B cell (primary cell): ENCODE measurements at regions not wholly inside any gene's neighbourhood (a gene's known extent, or its start where the extent isn't known, plus 50 kb on each side); places are given as distances from the start of the nearest gene placed in this dataset.

ENCODE experiments used
- ATAC-seq: fragments of 200-7000 bp; cut with Tn5 transposase; one replicate; pipeline ENCODE4 v1.10.0; 2021; ENCODE audit warnings: low read depth, mild to moderate bottlenecking, moderate number of reproducible peaks, moderate library complexity
- CTCF ChIA-PET: fragments of 350-600 bp; sonication (Branson Sonifier 250); formaldehyde crosslinking; loops from one replicate; lab custom pipeline; 2021; ENCODE audit warnings: antibody characterized with exemption, inconsistent platforms; lab: Charles Lee
- POLR2A ChIA-PET: fragments of 350-600 bp; sonication (Branson Sonifier 250); formaldehyde crosslinking; loops from one replicate; lab custom pipeline; 2021; ENCODE audit warnings: antibody characterized with exemption; lab: Charles Lee
- DNase-seq: peaks from one replicate; pipeline ENCODE4 v3.0.0; 2013
- H2AFZ ChIP-seq: 2 replicates; pipeline ENCODE4 v1.6.1; 2012; ENCODE audit warnings: mild to moderate bottlenecking, low read depth, low read length; ENCODE audit not compliant: insufficient read depth, poor library complexity, severe bottlenecking
- H3K27ac ChIP-seq, 2 donors: 1 replicate in 1 of 2; 2 replicates in 1 of 2; pipeline ENCODE4 v1.5.1; 2012 to 2013; ENCODE audit warnings: low read length in 2 of 2, mild to moderate bottlenecking in 2 of 2, moderate library complexity in 1 of 2
- H3K27me3 ChIP-seq, 4 experiments: fragments of 200-600 bp in 1 of 4; sonication (generic) in 1 of 4; replicated peaks in 1 of 4; 1 replicate in 2 of 4; 2 replicates in 2 of 4; pipeline versions ENCODE4 v1.6.1 to v1.7.0; 2013 to 2016; ENCODE audit warnings: low read length in 3 of 4, mild to moderate bottlenecking in 2 of 4, mixed read lengths in 1 of 4, moderate library complexity in 1 of 4; ENCODE audit not compliant: insufficient read depth in 4 of 4, control insufficient read depth in 3 of 4; ENCODE audit errors: control extremely low read depth in 1 of 4
- H3K36me3 ChIP-seq, 2 experiments: replicated peaks in 1 of 2; 1 replicate in 1 of 2; 2 replicates in 1 of 2; pipeline versions ENCODE4 v1.6.1 to v1.7.1; 2013; ENCODE audit warnings: low read length in 1 of 2; ENCODE audit not compliant: insufficient read depth in 2 of 2, control insufficient read depth in 1 of 2; ENCODE audit errors: control extremely low read depth in 1 of 2, extremely low read depth in 1 of 2
- H3K4me1 ChIP-seq, 2 donors: fragments of 200-600 bp in 1 of 2; sonication (generic) in 1 of 2; 1 replicate in 1 of 2; 2 replicates in 1 of 2; pipeline versions ENCODE4 v1.5.1 to v1.6.1; 2013 to 2017; ENCODE audit warnings: low read length in 2 of 2; ENCODE audit not compliant: control insufficient read depth in 2 of 2, insufficient read depth in 2 of 2
- H3K4me2 ChIP-seq: replicated peaks from 2 replicates; pipeline ENCODE3; 2012; ENCODE audit warnings: mild to moderate bottlenecking, low read depth, low read length; ENCODE audit not compliant: poor library complexity, severe bottlenecking
- H3K4me3 ChIP-seq, 5 experiments: fragments of 200-600 bp in 1 of 5; sonication (generic) in 1 of 5; 1 replicate in 3 of 5; 2 replicates in 2 of 5; pipeline versions ENCODE4 v1.5.1 to v1.7.0; 2011 to 2016; ENCODE audit warnings: low read length in 4 of 5, mild to moderate bottlenecking in 4 of 5, low read depth in 2 of 5, control low read depth in 1 of 5, moderate library complexity in 1 of 5; ENCODE audit not compliant: insufficient read depth in 1 of 5; ENCODE audit errors: control extremely low read depth in 1 of 5, extremely low read depth in 1 of 5
- H3K79me2 ChIP-seq: fragments of 200-600 bp; sonication (generic); one replicate; pipeline ENCODE4 v1.6.0; 2016; ENCODE audit warnings: low read length; ENCODE audit not compliant: control insufficient read depth, insufficient read depth
- H3K9ac ChIP-seq: fragments of 200-600 bp; sonication (generic); 2 replicates; pipeline ENCODE4 v1.6.1; 2017; ENCODE audit warnings: mild to moderate bottlenecking, low read length, moderate library complexity
- H3K9me3 ChIP-seq, 3 donors: one replicate each; pipeline versions ENCODE4 v1.6.1 to v1.7.1; 2013; ENCODE audit warnings: low read length in 2 of 3; ENCODE audit not compliant: control insufficient read depth in 2 of 3, insufficient read depth in 1 of 3; ENCODE audit errors: control extremely low read depth in 1 of 3
- H4K20me1 ChIP-seq: 2 replicates; pipeline ENCODE4 v1.6.0; 2012; ENCODE audit warnings: mild to moderate bottlenecking, low read length; ENCODE audit not compliant: insufficient read depth, control insufficient read depth, poor library complexity, severe bottlenecking
- H3K27ac Mint-ChIP-seq: one replicate; pipeline ENCODE4 v1.8.0; 2021; ENCODE audit warnings: mixed read lengths
- H3K27me3 Mint-ChIP-seq: one replicate; pipeline ENCODE4 v1.8.0; 2021; ENCODE audit warnings: mixed read lengths
- H3K4me1 Mint-ChIP-seq: one replicate; pipeline ENCODE4 v1.8.0; 2021; ENCODE audit warnings: mixed read lengths
- H3K4me3 Mint-ChIP-seq: one replicate; pipeline ENCODE4 v1.8.0; 2021; ENCODE audit warnings: mixed read lengths
- H3K9me3 Mint-ChIP-seq: one replicate; pipeline ENCODE4 v1.8.0; 2022; ENCODE audit warnings: mixed read lengths; ENCODE audit not compliant: insufficient read depth
- EZH2 ChIP-seq: IDR thresholded peaks from 2 replicates; pipeline ENCODE4 v1.6.1; 2012; ENCODE audit warnings: borderline replicate concordance, low read depth, mild to moderate bottlenecking, moderate library complexity, low read length; ENCODE audit not compliant: insufficient read depth, poor library complexity, severe bottlenecking
- WGBS: methylation state at CpG from one replicate; pipeline ENCODE4 v1.1.5; 2013; ENCODE audit warnings: missing lambda C conversion rate; ENCODE audit not compliant: insufficient coverage; 5-methylcytosine and 5-hydroxymethylcytosine counted together
- intact Hi-C: fragments of 100-400 bp; cut with micrococcal nuclease; formaldehyde crosslinking; loops from one replicate; pipeline ENCODE4 v1.10.0; 2022
- TF ChIP-seq, protein P1 (sequence below): fragments of 200-600 bp; IDR thresholded peaks from one replicate; pipeline ENCODE4 v1.8.0; 2022; ENCODE audit warnings: antibody characterized with exemption, mild to moderate bottlenecking

DNA sequence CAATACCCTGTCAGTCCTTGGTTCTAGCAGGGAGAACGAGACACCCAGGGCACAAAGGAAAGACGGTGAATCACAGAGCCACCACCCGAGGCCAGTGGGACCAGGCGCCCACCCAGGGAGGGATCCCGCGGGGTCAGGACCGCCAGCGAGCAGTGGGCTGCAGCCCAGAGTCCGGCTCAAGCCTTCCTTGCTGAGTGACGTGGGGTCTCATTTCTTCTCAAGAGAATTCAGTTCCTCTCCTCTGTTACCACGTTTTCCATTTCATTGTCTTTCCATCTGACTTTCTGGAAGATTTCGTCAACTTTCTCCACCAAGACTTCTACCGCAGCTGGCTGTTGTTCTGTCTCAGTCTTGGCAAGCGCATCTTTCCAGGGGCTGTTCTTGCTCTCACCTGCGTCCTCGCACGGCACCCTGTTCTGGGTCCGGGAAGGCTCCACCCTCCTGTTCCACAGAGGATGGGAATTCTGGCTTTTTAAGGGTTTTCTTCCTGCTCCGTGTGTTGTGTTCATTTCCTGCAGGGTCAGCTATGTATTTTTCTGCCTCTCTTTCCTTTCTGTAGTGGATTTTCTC lies 248.6 kb downstream of the NDUFA10 start:
- no peak overlapping the region for H3K4me3 Mint-ChIP-seq
- peaks cover 0 to 32% (median 4%) of the 10 kb centered on the region in 3 donors for H3K9me3 ChIP-seq
- DNase-seq (no peak), ATAC-seq (no peak)
- H3K4me2 ChIP-seq, result no peak overlapping the region
- WGBS, result 87% methylated on average over 18 of the region's 19 CpGs
- no peak overlapping the region for H2AFZ ChIP-seq
- H3K4me3 ChIP-seq, result no peak overlapping the region
- peaks cover 2% of the 10 kb centered on the region for H3K4me1 Mint-ChIP-seq
- no peaks in the 10 kb centered on the region for H3K9me3 Mint-ChIP-seq
- H3K9ac ChIP-seq, result no peak overlapping the region
- H3K27ac Mint-ChIP-seq, result no peak overlapping the region
- peaks cover 0 to 6% (median 0%) of the 10 kb centered on the region in 4 experiments for H3K27me3 ChIP-seq
- ChIA-PET CTCF (no interaction called here), POLR2A (no interaction called here)
- peaks cover 24% of the 10 kb centered on the region for H3K27me3 Mint-ChIP-seq
- intact Hi-C loops, result no loop called here
- no peaks in the 10 kb centered on the region for H3K36me3 ChIP-seq
- H3K27ac ChIP-seq, result no peak overlapping the region
- H4K20me1 ChIP-seq, result no peaks in the 10 kb centered on the region
- TF ChIP-seq EZH2, result no peak
- TF ChIP-seq, protein P1, sequence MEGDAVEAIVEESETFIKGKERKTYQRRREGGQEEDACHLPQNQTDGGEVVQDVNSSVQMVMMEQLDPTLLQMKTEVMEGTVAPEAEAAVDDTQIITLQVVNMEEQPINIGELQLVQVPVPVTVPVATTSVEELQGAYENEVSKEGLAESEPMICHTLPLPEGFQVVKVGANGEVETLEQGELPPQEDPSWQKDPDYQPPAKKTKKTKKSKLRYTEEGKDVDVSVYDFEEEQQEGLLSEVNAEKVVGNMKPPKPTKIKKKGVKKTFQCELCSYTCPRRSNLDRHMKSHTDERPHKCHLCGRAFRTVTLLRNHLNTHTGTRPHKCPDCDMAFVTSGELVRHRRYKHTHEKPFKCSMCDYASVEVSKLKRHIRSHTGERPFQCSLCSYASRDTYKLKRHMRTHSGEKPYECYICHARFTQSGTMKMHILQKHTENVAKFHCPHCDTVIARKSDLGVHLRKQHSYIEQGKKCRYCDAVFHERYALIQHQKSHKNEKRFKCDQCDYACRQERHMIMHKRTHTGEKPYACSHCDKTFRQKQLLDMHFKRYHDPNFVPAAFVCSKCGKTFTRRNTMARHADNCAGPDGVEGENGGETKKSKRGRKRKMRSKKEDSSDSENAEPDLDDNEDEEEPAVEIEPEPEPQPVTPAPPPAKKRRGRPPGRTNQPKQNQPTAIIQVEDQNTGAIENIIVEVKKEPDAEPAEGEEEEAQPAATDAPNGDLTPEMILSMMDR, result no peak
- H3K79me2 ChIP-seq, result no peaks in the 10 kb centered on the region
- no peaks in the 10 kb centered on the region for H3K4me1 ChIP-seq

DNA sequence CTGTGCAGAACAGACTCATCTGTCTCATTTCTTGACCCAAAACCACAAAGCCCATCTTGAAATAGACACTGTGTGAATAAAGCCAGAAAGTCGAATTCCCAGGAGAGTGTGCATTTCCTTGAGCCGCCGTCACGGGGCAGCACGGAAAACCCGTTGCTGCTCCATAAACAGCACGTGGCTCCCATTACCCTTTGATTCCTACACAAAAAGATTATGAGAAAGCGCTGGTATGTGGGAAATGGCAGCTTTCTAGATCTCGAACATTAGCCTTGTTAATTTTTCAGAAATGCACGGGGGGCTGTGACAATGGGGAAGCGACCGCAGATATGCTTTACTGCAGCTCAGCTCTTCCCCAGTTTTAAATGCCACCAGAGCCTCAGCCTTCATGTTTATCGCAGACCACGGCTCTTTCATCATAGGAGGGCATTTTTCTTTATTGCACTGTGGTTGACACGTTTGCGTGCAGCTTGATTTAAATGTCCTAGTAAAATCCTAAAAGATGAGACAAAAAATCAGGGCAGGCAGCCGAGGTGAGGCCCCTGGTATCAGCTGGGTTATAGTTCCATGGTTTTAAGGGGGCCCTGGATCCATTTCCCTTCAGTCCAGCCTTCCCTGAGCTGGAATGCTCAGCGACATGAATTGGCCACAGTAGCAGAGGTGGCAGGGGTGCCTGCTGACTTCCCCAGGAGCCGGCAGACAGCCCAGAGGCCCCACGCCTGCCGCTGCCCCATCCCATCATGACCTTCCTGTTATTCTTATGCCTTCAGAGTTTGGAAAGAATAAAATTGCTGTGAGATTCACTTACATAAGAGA lies 249.3 kb downstream of the NDUFA10 start:
- H2AFZ ChIP-seq, result no peak overlapping the region
- H3K9ac ChIP-seq, result no peak overlapping the region
- peaks cover 0 to 33% (median 7%) of the 10 kb centered on the region in 3 donors for H3K9me3 ChIP-seq
- TF ChIP-seq EZH2, result no peak
- TF ChIP-seq, protein P1, result no peak
- intact Hi-C loops, result no loop called here
- H3K4me1 Mint-ChIP-seq, result peaks cover 2% of the 10 kb centered on the region
- H3K27ac Mint-ChIP-seq, result no peak overlapping the region
- H3K9me3 Mint-ChIP-seq, result no peaks in the 10 kb centered on the region
- DNase-seq (no peak), ATAC-seq (no peak)
- ChIA-PET CTCF (no interaction called here), POLR2A (no interaction called here)
- 38% methylated on average over 14 of the region's 21 CpGs for WGBS
- no peak overlapping the region for H3K4me2 ChIP-seq
- no peak overlapping the region for H3K4me3 Mint-ChIP-seq
- no peaks in the 10 kb centered on the region for H3K36me3 ChIP-seq
- H3K27me3 Mint-ChIP-seq, result peaks cover 22% of the 10 kb centered on the region
- H3K79me2 ChIP-seq, result no peaks in the 10 kb centered on the region
- H4K20me1 ChIP-seq, result no peaks in the 10 kb centered on the region
- no peak overlapping the region for H3K27ac ChIP-seq
- H3K27me3 ChIP-seq, result peaks cover 0 to 6% (median 0%) of the 10 kb centered on the region in 4 experiments
- H3K4me3 ChIP-seq, result no peak overlapping the region
- H3K4me1 ChIP-seq, result no peaks in the 10 kb centered on the region
